H9 (cell line): ENCODE measurements at regions not wholly inside any gene's neighbourhood (a gene's known extent, or its start where the extent isn't known, plus 50 kb on each side); places are given as distances from the start of the nearest gene placed in this dataset.

Source experiments
- DNase-seq: peaks from one replicate; pipeline ENCODE4 v3.0.0-alpha.2; 2017
- H2AFZ ChIP-seq: one replicate; pipeline ENCODE4 v1.6.1; 2013; ENCODE audit warnings: mild to moderate bottlenecking, low read length, control low read depth, moderate library complexity
- H2AK5ac ChIP-seq: 2 replicates; pipeline ENCODE4 v1.6.1; 2013; ENCODE audit warnings: low read length, control low read depth, mixed read lengths; ENCODE audit not compliant: insufficient read length
- H2BK120ac ChIP-seq: one replicate; pipeline ENCODE4 v1.6.1; 2013; ENCODE audit warnings: low read depth, mild to moderate bottlenecking, low read length, control low read depth, inconsistent platforms; ENCODE audit not compliant: poor library complexity, severe bottlenecking
- H2BK12ac ChIP-seq: 2 replicates; pipeline ENCODE4 v1.6.1; 2013; ENCODE audit warnings: low read length, control low read depth, mixed read lengths, low read depth; ENCODE audit not compliant: insufficient read length
- H2BK15ac ChIP-seq: 2 replicates; pipeline ENCODE4 v1.6.1; 2013; ENCODE audit warnings: low read depth, low read length, control low read depth
- H2BK20ac ChIP-seq: one replicate; pipeline ENCODE4 v1.6.1; 2013; ENCODE audit warnings: low read depth, mild to moderate bottlenecking, low read length, control low read depth, inconsistent platforms; ENCODE audit not compliant: poor library complexity, severe bottlenecking
- H2BK5ac ChIP-seq: 2 replicates; pipeline ENCODE4 v1.6.1; 2013; ENCODE audit warnings: low read length, control low read depth, mixed read lengths; ENCODE audit not compliant: insufficient read length
- H3K14ac ChIP-seq: 2 replicates; pipeline ENCODE4 v1.6.1; 2013; ENCODE audit warnings: low read length, control low read depth; ENCODE audit not compliant: insufficient read depth
- H3K18ac ChIP-seq: 2 replicates; pipeline ENCODE4 v1.6.1; 2013; ENCODE audit warnings: low read depth, mild to moderate bottlenecking, mixed read lengths, low read length, control low read depth; ENCODE audit not compliant: insufficient read length
- H3K23ac ChIP-seq: 2 replicates; pipeline ENCODE4 v1.6.1; 2013; ENCODE audit warnings: low read length, control low read depth, mixed read lengths, low read depth; ENCODE audit not compliant: insufficient read length
- H3K23me2 ChIP-seq: 2 replicates; pipeline ENCODE4 v1.6.1; 2013; ENCODE audit warnings: low read depth, mild to moderate bottlenecking, mixed read lengths, low read length, control low read depth; ENCODE audit not compliant: insufficient read length, poor library complexity, severe bottlenecking
- H3K27ac ChIP-seq: 2 replicates; pipeline ENCODE4 v1.5.1; 2013; ENCODE audit warnings: low read length, control low read depth, mixed read lengths, low read depth; ENCODE audit not compliant: insufficient read length
- H3K27me3 ChIP-seq: 2 replicates; pipeline ENCODE4 v1.6.1; 2013; ENCODE audit warnings: low read length, control low read depth, inconsistent platforms; ENCODE audit not compliant: insufficient read depth
- H3K4ac ChIP-seq: 2 replicates; pipeline ENCODE4 v1.6.1; 2013; ENCODE audit warnings: low read depth, mild to moderate bottlenecking, control low read depth, inconsistent platforms, low read length, moderate library complexity
- H3K4me1 ChIP-seq: 2 replicates; pipeline ENCODE4 v1.6.1; 2013; ENCODE audit warnings: low read length, control low read depth, inconsistent platforms; ENCODE audit not compliant: insufficient read depth
- H3K4me2 ChIP-seq: 2 replicates; pipeline ENCODE4 v1.6.1; 2013; ENCODE audit warnings: low read length, control low read depth, mixed read lengths; ENCODE audit not compliant: insufficient read length, insufficient read depth
- H3K56ac ChIP-seq: 2 replicates; pipeline ENCODE4 v1.6.1; 2013; ENCODE audit warnings: low read depth, mild to moderate bottlenecking, mixed read lengths, low read length, control low read depth; ENCODE audit not compliant: insufficient read length
- H3K79me1 ChIP-seq: 2 replicates; pipeline ENCODE4 v1.6.1; 2013; ENCODE audit warnings: low read depth, mild to moderate bottlenecking, moderate library complexity, low read length, control low read depth, inconsistent platforms; ENCODE audit not compliant: insufficient read depth, poor library complexity, severe bottlenecking
- H3K79me2 ChIP-seq: 2 replicates; pipeline ENCODE4 v1.6.1; 2013; ENCODE audit warnings: low read length, control low read depth, inconsistent platforms; ENCODE audit not compliant: insufficient read depth
- H3K9ac ChIP-seq: 2 replicates; pipeline ENCODE4 v1.6.1; 2013; ENCODE audit warnings: low read length, control low read depth, mixed read lengths; ENCODE audit not compliant: insufficient read length; ENCODE audit errors: extremely low read depth
- H3K9me3 ChIP-seq: one replicate; pipeline ENCODE4 v1.6.1; 2013; ENCODE audit warnings: low read depth, low read length, inconsistent platforms; ENCODE audit not compliant: control insufficient read depth
- H3T11ph ChIP-seq: one replicate; pipeline ENCODE4 v1.6.1; 2013; ENCODE audit warnings: mild to moderate bottlenecking, low read length, control low read depth, inconsistent platforms
- H4K20me1 ChIP-seq: one replicate; pipeline ENCODE4 v1.6.1; 2013; ENCODE audit not compliant: control insufficient read depth, insufficient read length, insufficient read depth
- H4K5ac ChIP-seq: 2 replicates; pipeline ENCODE4 v1.6.1; 2013; ENCODE audit warnings: low read depth, mild to moderate bottlenecking, mixed read lengths, low read length, control low read depth; ENCODE audit not compliant: insufficient read length
- H4K8ac ChIP-seq: replicated peaks from 2 replicates; pipeline ENCODE4 v1.6.1; 2013; ENCODE audit warnings: low read length, control low read depth, mixed read lengths, low read depth; ENCODE audit not compliant: insufficient read length
- H4K91ac ChIP-seq: 2 replicates; pipeline ENCODE4 v1.6.1; 2013; ENCODE audit warnings: low read depth, mild to moderate bottlenecking, moderate library complexity, mixed read lengths, low read length, control low read depth; ENCODE audit not compliant: insufficient read length
- H3K27ac Mint-ChIP-seq, 3 experiments: 2 replicates in 2 of 3; 3 replicates in 1 of 3; pipeline ENCODE4 v1.8.0; 2020 to 2021; ENCODE audit warnings: mixed read lengths in 3 of 3, mild to moderate bottlenecking in 1 of 3, moderate library complexity in 1 of 3
- H3K27me3 Mint-ChIP-seq: 2 replicates; pipeline ENCODE4 v1.8.0; 2021; ENCODE audit warnings: low read depth, mild to moderate bottlenecking, moderate library complexity, mixed read lengths
- H3K36me3 Mint-ChIP-seq, 3 experiments: 2 replicates in 2 of 3; 3 replicates in 1 of 3; pipeline ENCODE4 v1.8.0; 2020 to 2021; ENCODE audit warnings: low read depth in 3 of 3, mixed read lengths in 3 of 3; ENCODE audit not compliant: insufficient read depth in 1 of 3
- H3K4me1 Mint-ChIP-seq, 2 experiments: 2 replicates each; pipeline ENCODE4 v1.8.0; 2020; ENCODE audit warnings: mixed read lengths in 2 of 2
- H3K4me3 Mint-ChIP-seq, 2 experiments: 2 replicates in 1 of 2; 3 replicates in 1 of 2; pipeline ENCODE4 v1.8.0; 2020 to 2021; ENCODE audit warnings: mild to moderate bottlenecking in 2 of 2, mixed read lengths in 2 of 2, moderate library complexity in 1 of 2
- H3K9me3 Mint-ChIP-seq, 2 experiments: 2 replicates in 1 of 2; 3 replicates in 1 of 2; pipeline ENCODE4 v1.8.0; 2020; ENCODE audit warnings: mild to moderate bottlenecking in 2 of 2, mixed read lengths in 2 of 2, moderate library complexity in 1 of 2
- WGBS: extraction: QIAGEN DNeasy Blood & Tissue Kit; methylation state at CpG from one replicate; pipeline ENCODE4 v1.1.7; 2013; ENCODE audit warnings: missing lambda C conversion rate, low lambda C conversion rate, mixed read lengths; ENCODE audit not compliant: insufficient read length; ENCODE audit errors: extremely low coverage; 5-methylcytosine and 5-hydroxymethylcytosine counted together
- TF ChIP-seq, protein P1 (sequence below): fragments of 200-600 bp; sonication (generic); conservative IDR thresholded peaks from 3 replicates; pipeline ENCODE4 v1.8.0; 2021; ENCODE audit warnings: antibody characterized with exemption, mild to moderate bottlenecking

DNA sequence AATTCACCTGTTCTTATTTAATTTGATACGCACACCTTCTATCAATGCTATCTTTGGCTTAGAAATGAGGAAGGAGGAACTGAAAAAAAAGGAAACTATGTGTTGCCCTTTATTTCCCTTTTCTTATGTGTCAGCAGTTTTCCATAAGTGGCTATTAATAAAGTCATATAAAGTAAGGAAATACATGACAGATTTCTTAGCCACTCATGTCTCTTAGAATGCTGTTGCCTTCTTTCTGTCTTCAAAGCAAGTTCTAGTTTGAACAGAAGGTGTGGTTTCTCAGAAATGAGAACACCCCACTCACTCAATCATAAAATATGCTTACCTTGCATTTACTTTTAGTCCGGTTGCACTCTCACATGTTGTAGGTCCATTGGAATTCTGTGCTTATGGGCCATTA is 640.5 kb upstream of the GRM7 start:
- Mint-ChIP-seq H3K9me3 (no peaks in the 10 kb centered on the region; a peak in 1 of 5 replicates), H3K4me1 (peaks cover 15 to 16% of the 10 kb centered on the region in 2 experiments), H3K4me3 (no peak overlapping the region), H3K27ac (no peak overlapping the region), H3K27me3 (no peaks in the 10 kb centered on the region), H3K36me3 (no peaks in the 10 kb centered on the region; a peak in 1 of 7 replicates)
- Histone ChIP-seq H3K79me2 (no peaks in the 10 kb centered on the region), H3K4ac (no peak overlapping the region), H2BK120ac (no peak overlapping the region), H3K23ac (no peak overlapping the region), H2BK20ac (no peak overlapping the region), H3K4me1 (no peaks in the 10 kb centered on the region; the same call in 1 of the 2 replicates), H4K91ac (no peak overlapping the region), H2BK5ac (no peak overlapping the region), H2AFZ (no peak overlapping the region), H3K23me2 (no peaks in the 10 kb centered on the region), H3K27me3 (no peaks in the 10 kb centered on the region), H3K56ac (no peak overlapping the region), H2AK5ac (no peak overlapping the region), H3T11ph (no peak overlapping the region), H4K20me1 (no peaks in the 10 kb centered on the region), H3K4me2 (no peak overlapping the region), H3K27ac (no peak overlapping the region), H4K5ac (no peak overlapping the region), H2BK15ac (no peak overlapping the region), H2BK12ac (no peak overlapping the region), H4K8ac (no peak overlapping the region), H3K9ac (no peak overlapping the region), H3K14ac (no peak overlapping the region), H3K79me1 (no peaks in the 10 kb centered on the region), H3K9me3 (no peaks in the 10 kb centered on the region), H3K18ac (no peak overlapping the region)
- TF ChIP-seq, protein P1, sequence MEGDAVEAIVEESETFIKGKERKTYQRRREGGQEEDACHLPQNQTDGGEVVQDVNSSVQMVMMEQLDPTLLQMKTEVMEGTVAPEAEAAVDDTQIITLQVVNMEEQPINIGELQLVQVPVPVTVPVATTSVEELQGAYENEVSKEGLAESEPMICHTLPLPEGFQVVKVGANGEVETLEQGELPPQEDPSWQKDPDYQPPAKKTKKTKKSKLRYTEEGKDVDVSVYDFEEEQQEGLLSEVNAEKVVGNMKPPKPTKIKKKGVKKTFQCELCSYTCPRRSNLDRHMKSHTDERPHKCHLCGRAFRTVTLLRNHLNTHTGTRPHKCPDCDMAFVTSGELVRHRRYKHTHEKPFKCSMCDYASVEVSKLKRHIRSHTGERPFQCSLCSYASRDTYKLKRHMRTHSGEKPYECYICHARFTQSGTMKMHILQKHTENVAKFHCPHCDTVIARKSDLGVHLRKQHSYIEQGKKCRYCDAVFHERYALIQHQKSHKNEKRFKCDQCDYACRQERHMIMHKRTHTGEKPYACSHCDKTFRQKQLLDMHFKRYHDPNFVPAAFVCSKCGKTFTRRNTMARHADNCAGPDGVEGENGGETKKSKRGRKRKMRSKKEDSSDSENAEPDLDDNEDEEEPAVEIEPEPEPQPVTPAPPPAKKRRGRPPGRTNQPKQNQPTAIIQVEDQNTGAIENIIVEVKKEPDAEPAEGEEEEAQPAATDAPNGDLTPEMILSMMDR, result no peak
- DNase-seq, result no peak
- no CpG with 5 or more reads among the region's 2 CpGs for WGBS
